ENCODE measurements at regions not wholly inside any gene's neighbourhood (a gene's known extent, or its start where the extent isn't known, plus 50 kb on each side); places are given as distances from the start of the nearest gene placed in this dataset.

GRCh38 chr10:34868589-34868988 is 53.5 kb upstream of the PARD3 start:
- Histone ChIP-seq H3K27ac (ENCODE audit: low read length) (no peak overlapping the region), H3K4me1 (ENCODE audit: control insufficient read depth, insufficient read depth, low read length) (no peaks in the 10 kb centered on the region), H3K27me3 (ENCODE audit: control insufficient read depth, insufficient read depth, low read length) (no peaks in the 10 kb centered on the region), H3K9me3 (ENCODE audit: control insufficient read depth, insufficient read depth, low read depth, low read length) (no peaks in the 10 kb centered on the region), H3K36me3 (ENCODE audit: control insufficient read depth, insufficient read depth, low read length) (no peaks in the 10 kb centered on the region), H3K4me3 (ENCODE audit: low read depth in 2 of 2, low read length in 2 of 2) (no peak overlapping the region)
- TF ChIP-seq SIN3A (IDR thresholded peaks at IDR 0.05; ENCODE audit: borderline replicate concordance, insufficient read depth, low read depth, low read length) (no peak), TCF7L2 (IDR thresholded peaks at IDR 0.05; ENCODE audit: low read depth, low read length) (no peak), REST (IDR thresholded peaks at IDR 0.05; ENCODE audit: insufficient read depth in 1 of 2, low read depth in 2 of 2, low read length in 1 of 2) (no peak), POLR2AphosphoS5 (IDR thresholded peaks at IDR 0.05; ENCODE audit: low read depth, low read length) (no peak), CTCF (IDR thresholded peaks at IDR 0.05) (no peak)
- intact Hi-C loops (cut with micrococcal nuclease; ENCODE audit: unreplicated experiment) (no loop called here), in situ Hi-C loops (cut with HindIII; ENCODE audit: low pct_unique_long_range_greater_than_20kb, low sequenced_read_pairs) (no loop called here)
- DNase-seq (ENCODE audit: low read depth, low spot score) (no peak), ATAC-seq (no peak)
- ChIA-PET CTCF (no interaction called here), POLR2A (no interaction called here)
- no TSS peak for BruUV-seq (replicated peaks)

- H3K36me3 ChIP-seq (ENCODE audit: control insufficient read depth, insufficient read depth, low read length) = no peaks in the 10 kb centered on the region
- TF ChIP-seq CTCF (IDR thresholded peaks at IDR 0.05) (no peak), TCF7L2 (IDR thresholded peaks at IDR 0.05; ENCODE audit: low read depth, low read length) (no peak), REST (IDR thresholded peaks at IDR 0.05; ENCODE audit: insufficient read depth in 1 of 2, low read depth in 2 of 2, low read length in 1 of 2) (no peak), SIN3A (IDR thresholded peaks at IDR 0.05; ENCODE audit: borderline replicate concordance, insufficient read depth, low read depth, low read length) (no peak), POLR2AphosphoS5 (IDR thresholded peaks at IDR 0.05; ENCODE audit: low read depth, low read length) (no peak)
- H3K4me1 ChIP-seq (ENCODE audit: control insufficient read depth, insufficient read depth, low read length) = no peaks in the 10 kb centered on the region
- H3K27me3 ChIP-seq (ENCODE audit: control insufficient read depth, insufficient read depth, low read length) = no peaks in the 10 kb centered on the region
- in situ Hi-C loops (cut with HindIII; ENCODE audit: low pct_unique_long_range_greater_than_20kb, low sequenced_read_pairs) (no loop called here), intact Hi-C loops (cut with micrococcal nuclease; ENCODE audit: unreplicated experiment) (no loop called here)
- CTCF ChIA-PET = no interaction called here
- POLR2A ChIA-PET = no interaction called here
- H3K9me3 ChIP-seq (ENCODE audit: control insufficient read depth, insufficient read depth, low read depth, low read length) = no peaks in the 10 kb centered on the region
- no TSS peak for BruUV-seq (replicated peaks)
- H3K27ac ChIP-seq (ENCODE audit: low read length) = no peak overlapping the region
- ATAC-seq (no peak), DNase-seq (ENCODE audit: low read depth, low spot score) (no peak)
- no peak overlapping the region for H3K4me3 ChIP-seq (ENCODE audit: low read depth in 2 of 2, low read length in 2 of 2)
These were observed 51.8 kb upstream of the PARD3 start for GRCh38 chr10:34866848-34867247.
